ENCODE measurements at regions not wholly inside any gene's neighbourhood (a gene's known extent, or its start where the extent isn't known, plus 50 kb on each side); places are given as distances from the start of the nearest gene placed in this dataset.

DNA sequence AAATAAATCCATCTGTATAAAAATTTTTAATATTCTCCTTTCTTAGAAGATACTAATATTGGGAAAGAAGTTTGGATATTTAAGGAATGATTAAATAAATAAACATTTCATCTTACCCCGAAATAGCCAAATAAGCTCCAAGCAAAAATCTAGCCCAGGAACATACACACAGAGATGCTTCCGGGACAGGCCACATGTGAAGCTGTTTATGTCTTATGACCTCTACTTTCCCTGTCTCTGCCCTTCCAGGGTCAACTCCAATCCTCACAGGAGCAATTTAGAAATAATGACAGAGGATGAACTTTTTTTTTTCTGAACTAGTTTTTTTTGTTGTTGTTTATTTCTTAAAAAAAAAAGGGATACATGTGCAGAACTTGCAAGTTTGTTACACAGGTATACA is 89.4 kb downstream of the BTG1 start:
- TF ChIP-seq SIN3A (IDR thresholded peaks at IDR 0.05; ENCODE audit: borderline replicate concordance, insufficient read depth, low read depth, low read length) (no peak), POLR2AphosphoS5 (IDR thresholded peaks at IDR 0.05; ENCODE audit: low read depth, low read length) (no peak)
- TF ChIP-seq, protein P1, sequence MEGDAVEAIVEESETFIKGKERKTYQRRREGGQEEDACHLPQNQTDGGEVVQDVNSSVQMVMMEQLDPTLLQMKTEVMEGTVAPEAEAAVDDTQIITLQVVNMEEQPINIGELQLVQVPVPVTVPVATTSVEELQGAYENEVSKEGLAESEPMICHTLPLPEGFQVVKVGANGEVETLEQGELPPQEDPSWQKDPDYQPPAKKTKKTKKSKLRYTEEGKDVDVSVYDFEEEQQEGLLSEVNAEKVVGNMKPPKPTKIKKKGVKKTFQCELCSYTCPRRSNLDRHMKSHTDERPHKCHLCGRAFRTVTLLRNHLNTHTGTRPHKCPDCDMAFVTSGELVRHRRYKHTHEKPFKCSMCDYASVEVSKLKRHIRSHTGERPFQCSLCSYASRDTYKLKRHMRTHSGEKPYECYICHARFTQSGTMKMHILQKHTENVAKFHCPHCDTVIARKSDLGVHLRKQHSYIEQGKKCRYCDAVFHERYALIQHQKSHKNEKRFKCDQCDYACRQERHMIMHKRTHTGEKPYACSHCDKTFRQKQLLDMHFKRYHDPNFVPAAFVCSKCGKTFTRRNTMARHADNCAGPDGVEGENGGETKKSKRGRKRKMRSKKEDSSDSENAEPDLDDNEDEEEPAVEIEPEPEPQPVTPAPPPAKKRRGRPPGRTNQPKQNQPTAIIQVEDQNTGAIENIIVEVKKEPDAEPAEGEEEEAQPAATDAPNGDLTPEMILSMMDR (IDR thresholded peaks at IDR 0.05), result no peak
- TF ChIP-seq, protein P2, sequence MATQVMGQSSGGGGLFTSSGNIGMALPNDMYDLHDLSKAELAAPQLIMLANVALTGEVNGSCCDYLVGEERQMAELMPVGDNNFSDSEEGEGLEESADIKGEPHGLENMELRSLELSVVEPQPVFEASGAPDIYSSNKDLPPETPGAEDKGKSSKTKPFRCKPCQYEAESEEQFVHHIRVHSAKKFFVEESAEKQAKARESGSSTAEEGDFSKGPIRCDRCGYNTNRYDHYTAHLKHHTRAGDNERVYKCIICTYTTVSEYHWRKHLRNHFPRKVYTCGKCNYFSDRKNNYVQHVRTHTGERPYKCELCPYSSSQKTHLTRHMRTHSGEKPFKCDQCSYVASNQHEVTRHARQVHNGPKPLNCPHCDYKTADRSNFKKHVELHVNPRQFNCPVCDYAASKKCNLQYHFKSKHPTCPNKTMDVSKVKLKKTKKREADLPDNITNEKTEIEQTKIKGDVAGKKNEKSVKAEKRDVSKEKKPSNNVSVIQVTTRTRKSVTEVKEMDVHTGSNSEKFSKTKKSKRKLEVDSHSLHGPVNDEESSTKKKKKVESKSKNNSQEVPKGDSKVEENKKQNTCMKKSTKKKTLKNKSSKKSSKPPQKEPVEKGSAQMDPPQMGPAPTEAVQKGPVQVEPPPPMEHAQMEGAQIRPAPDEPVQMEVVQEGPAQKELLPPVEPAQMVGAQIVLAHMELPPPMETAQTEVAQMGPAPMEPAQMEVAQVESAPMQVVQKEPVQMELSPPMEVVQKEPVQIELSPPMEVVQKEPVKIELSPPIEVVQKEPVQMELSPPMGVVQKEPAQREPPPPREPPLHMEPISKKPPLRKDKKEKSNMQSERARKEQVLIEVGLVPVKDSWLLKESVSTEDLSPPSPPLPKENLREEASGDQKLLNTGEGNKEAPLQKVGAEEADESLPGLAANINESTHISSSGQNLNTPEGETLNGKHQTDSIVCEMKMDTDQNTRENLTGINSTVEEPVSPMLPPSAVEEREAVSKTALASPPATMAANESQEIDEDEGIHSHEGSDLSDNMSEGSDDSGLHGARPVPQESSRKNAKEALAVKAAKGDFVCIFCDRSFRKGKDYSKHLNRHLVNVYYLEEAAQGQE (IDR thresholded peaks at IDR 0.05; ENCODE audit: insufficient read depth in 1 of 2, low read depth in 2 of 2, low read length in 1 of 2), result no peak
